Panc1 (cell line): ENCODE measurements at regions not wholly inside any gene's neighbourhood (a gene's known extent, or its start where the extent isn't known, plus 50 kb on each side); places are given as distances from the start of the nearest gene placed in this dataset.

ENCODE experiments used
- ATAC-seq: fragments of 200-7000 bp; cut with Tn5 transposase; 2 replicates; pipeline ENCODE4 v1.9.1; 2020; ENCODE audit warnings: mild to moderate bottlenecking, moderate library complexity
- BruUV-seq: library from RNA; stranded (reverse); fragments of 400-500 nt; replicated peaks from 2 replicates; lab custom pipeline; 2021; lab: Mats Ljungman, UMichigan
- CTCF ChIA-PET: fragments of 300-600 bp; sonication (Branson Sonifier 250); formaldehyde crosslinking; loops from one replicate; lab custom pipeline; 2022; ENCODE audit warnings: antibody characterized with exemption; lab: Charles Lee
- POLR2A ChIA-PET: fragments of 300-600 bp; sonication (Branson Sonifier 250); formaldehyde crosslinking; loops from one replicate; lab custom pipeline; 2022; ENCODE audit warnings: antibody characterized with exemption; lab: Charles Lee
- DNase-seq: peaks from one replicate; pipeline ENCODE4 v3.0.0-alpha.2; 2010; ENCODE audit warnings: low read depth, low spot score
- H3K27ac ChIP-seq: 2 replicates; pipeline ENCODE4 v1.5.1; 2011; ENCODE audit warnings: mild to moderate bottlenecking, low read length, inconsistent platforms
- H3K27me3 ChIP-seq: fragments of 200-500 bp; sonication (Bioruptor generic); 2 replicates; pipeline ENCODE4 v1.6.0; 2014; ENCODE audit warnings: low read length, inconsistent platforms; ENCODE audit not compliant: control insufficient read depth, insufficient read depth
- H3K36me3 ChIP-seq: fragments of 200-500 bp; sonication (Bioruptor generic); 2 replicates; pipeline ENCODE4 v1.5.1; 2014; ENCODE audit warnings: inconsistent platforms, mild to moderate bottlenecking, low read length, moderate library complexity; ENCODE audit not compliant: control insufficient read depth, insufficient read depth
- H3K4me1 ChIP-seq: 2 replicates; pipeline ENCODE4 v1.5.1; 2011; ENCODE audit warnings: inconsistent platforms, mild to moderate bottlenecking, low read length, moderate library complexity; ENCODE audit not compliant: control insufficient read depth, insufficient read depth
- H3K4me3 ChIP-seq, 2 experiments: 2 replicates each; pipeline ENCODE4 v1.5.1; 2011 to 2012; ENCODE audit warnings: low read depth in 2 of 2, low read length in 2 of 2, mild to moderate bottlenecking in 2 of 2, inconsistent platforms in 1 of 2, moderate library complexity in 1 of 2
- H3K9me3 ChIP-seq: fragments of 200-500 bp; sonication (Bioruptor generic); 2 replicates; pipeline ENCODE4 v1.5.1; 2014; ENCODE audit warnings: low read depth, mild to moderate bottlenecking, inconsistent platforms, low read length, moderate library complexity; ENCODE audit not compliant: control insufficient read depth, insufficient read depth
- CTCF ChIP-seq: fragments of 450-650 bp; IDR thresholded peaks from 2 replicates; pipeline ENCODE4 v1.5.1; 2017; ENCODE audit warnings: mild to moderate bottlenecking
- POLR2AphosphoS5 ChIP-seq: IDR thresholded peaks from 2 replicates; pipeline ENCODE4 v1.6.1; 2012; ENCODE audit warnings: mild to moderate bottlenecking, low read depth, low read length, moderate library complexity
- REST ChIP-seq, 2 experiments: IDR thresholded peaks; 2 replicates each; pipeline ENCODE4 v1.6.1; 2011 to 2012; ENCODE audit warnings: low read depth in 2 of 2, control low read depth in 1 of 2, low read length in 1 of 2, mild to moderate bottlenecking in 1 of 2, moderate library complexity in 1 of 2; ENCODE audit not compliant: insufficient read depth in 1 of 2
- SIN3A ChIP-seq: IDR thresholded peaks from 2 replicates; pipeline ENCODE4 v1.6.1; 2012; ENCODE audit warnings: low read depth, mild to moderate bottlenecking, low read length, moderate library complexity, borderline replicate concordance; ENCODE audit not compliant: insufficient read depth
- TCF7L2 ChIP-seq: IDR thresholded peaks from 2 replicates; pipeline ENCODE4 v1.6.1; 2011; ENCODE audit warnings: mild to moderate bottlenecking, low read depth, low read length, inconsistent platforms
- in situ Hi-C: cut with HindIII; loops from 2 replicates; pipeline ENCODE4 v1.10.0; 2016; ENCODE audit warnings: low sequenced_read_pairs, low pct_unique_long_range_greater_than_20kb
- intact Hi-C: fragments of 100-400 bp; cut with micrococcal nuclease; formaldehyde crosslinking; loops from one replicate; pipeline ENCODE4 v1.10.0; 2022; ENCODE audit not compliant: unreplicated experiment

GRCh38 chr19:31625575-31625974 is 276.3 kb upstream of the TSHZ3 start:
- Histone ChIP-seq H3K4me1 (no peaks in the 10 kb centered on the region), H3K9me3 (no peaks in the 10 kb centered on the region), H3K27ac (no peak overlapping the region), H3K27me3 (no peaks in the 10 kb centered on the region), H3K36me3 (no peaks in the 10 kb centered on the region), H3K4me3 (no peak overlapping the region)
- POLR2A ChIA-PET, result no interaction called here
- in situ Hi-C loops, result no loop called here
- no TSS peak for BruUV-seq
- ATAC-seq (no peak), DNase-seq (no peak)
- CTCF ChIA-PET, result no interaction called here
- intact Hi-C loops, result no loop called here
- TF ChIP-seq POLR2AphosphoS5 (no peak), TCF7L2 (no peak), REST (IDR thresholded peaks at IDR 0.05; ENCODE audit: insufficient read depth in 1 of 2, low read depth in 2 of 2, low read length in 1 of 2) (no peak), CTCF (no peak), SIN3A (no peak)

GRCh38 chr19:31626941-31627340 is 277.7 kb upstream of the TSHZ3 start:
- Histone ChIP-seq H3K9me3 (no peaks in the 10 kb centered on the region), H3K4me1 (no peaks in the 10 kb centered on the region), H3K4me3 (no peak overlapping the region), H3K27me3 (no peaks in the 10 kb centered on the region), H3K36me3 (no peaks in the 10 kb centered on the region), H3K27ac (no peak overlapping the region)
- intact Hi-C loops, result no loop called here
- DNase-seq (no peak), ATAC-seq (no peak)
- CTCF ChIA-PET, result no interaction called here
- TF ChIP-seq CTCF (no peak), REST (IDR thresholded peaks at IDR 0.05; ENCODE audit: insufficient read depth in 1 of 2, low read depth in 2 of 2, low read length in 1 of 2) (no peak), SIN3A (no peak)
- in situ Hi-C loops, result no loop called here
- BruUV-seq, result no TSS peak
- POLR2A ChIA-PET, result no interaction called here
